ENCODE measurements at regions not wholly inside any gene's neighbourhood (a gene's known extent, or its start where the extent isn't known, plus 50 kb on each side); places are given as distances from the start of the nearest gene placed in this dataset.

DNA sequence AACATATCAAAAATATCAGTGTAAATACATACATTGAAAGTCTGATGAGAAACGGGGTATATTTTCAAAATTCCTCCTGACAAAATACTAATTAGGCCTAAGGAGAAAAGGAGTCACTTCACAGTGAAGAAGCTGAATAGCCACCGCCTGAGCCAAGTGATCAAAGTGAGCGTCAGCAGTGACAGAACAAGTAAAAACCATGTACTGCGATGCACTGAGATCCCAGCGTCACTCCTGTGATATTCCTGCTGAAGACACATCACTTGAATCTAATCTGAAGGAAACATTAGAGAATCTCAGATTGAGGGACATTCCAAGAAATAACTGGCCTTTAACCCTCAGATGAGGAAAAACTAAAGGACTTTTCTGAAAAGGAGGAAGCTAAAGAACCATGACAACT, 285.3 kb downstream of the EN1 start:
- TF ChIP-seq CTCF (IDR thresholded peaks at IDR 0.05) (no peak), POLR2A (IDR thresholded peaks at IDR 0.05) (no peak)

Measured in adrenal gland (tissue), 5 donors.